HG02642 (cell line): ENCODE measurements at regions not wholly inside any gene's neighbourhood (a gene's known extent, or its start where the extent isn't known, plus 50 kb on each side); places are given as distances from the start of the nearest gene placed in this dataset.
A peak's percentile ranks its signal among the peaks of the same experiment; 100 is the strongest.

Experiments used
- ATAC-seq: cut with Tn5 transposase; IDR thresholded peaks from one replicate; pipeline ENCODE4 v1.9.1; 2021; ENCODE audit warnings: mild to moderate bottlenecking; ENCODE audit not compliant: unreplicated experiment, poor library complexity

DNA sequence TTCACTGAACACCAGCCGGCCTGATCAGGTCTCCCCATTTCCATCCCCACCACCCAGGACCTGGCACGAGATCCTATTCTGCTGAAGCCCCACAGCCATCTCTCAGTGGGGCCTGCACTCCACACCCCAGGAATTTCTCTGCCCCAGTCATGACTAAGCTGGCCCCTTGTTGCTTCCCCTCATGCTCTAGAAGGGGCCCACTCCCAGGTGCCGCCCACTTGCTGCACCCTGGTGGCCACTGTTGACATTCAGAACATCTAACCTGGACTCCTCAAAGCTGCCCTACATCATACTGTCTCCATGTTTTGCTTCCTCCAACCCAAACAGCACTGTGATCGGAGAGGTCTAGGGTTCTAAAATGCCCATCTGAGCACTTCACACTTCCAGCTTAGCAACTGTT is 90.7 kb upstream of the KLHL29 start:
- no peak for ATAC-seq

DNA sequence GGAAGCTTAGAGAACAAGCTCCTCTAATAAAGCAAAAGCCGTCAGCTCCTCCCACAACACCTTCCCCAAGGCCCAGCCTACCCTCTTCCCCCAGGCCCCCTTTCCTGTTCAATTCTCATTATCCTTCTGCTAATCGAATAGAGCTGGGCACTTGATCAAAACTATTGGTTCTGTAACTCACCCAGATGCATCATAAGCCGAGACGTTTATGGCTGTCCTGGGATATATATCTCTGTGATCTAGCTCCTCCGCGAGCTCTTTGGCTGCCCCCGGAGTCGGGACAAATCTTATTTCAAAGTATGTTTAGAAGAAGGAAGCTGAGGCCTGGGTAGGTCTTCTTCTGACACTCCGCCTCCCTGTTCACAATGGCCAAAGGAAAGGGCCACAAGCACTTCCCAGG is 88.3 kb upstream of the KLHL29 start:
- ATAC-seq = no peak

DNA sequence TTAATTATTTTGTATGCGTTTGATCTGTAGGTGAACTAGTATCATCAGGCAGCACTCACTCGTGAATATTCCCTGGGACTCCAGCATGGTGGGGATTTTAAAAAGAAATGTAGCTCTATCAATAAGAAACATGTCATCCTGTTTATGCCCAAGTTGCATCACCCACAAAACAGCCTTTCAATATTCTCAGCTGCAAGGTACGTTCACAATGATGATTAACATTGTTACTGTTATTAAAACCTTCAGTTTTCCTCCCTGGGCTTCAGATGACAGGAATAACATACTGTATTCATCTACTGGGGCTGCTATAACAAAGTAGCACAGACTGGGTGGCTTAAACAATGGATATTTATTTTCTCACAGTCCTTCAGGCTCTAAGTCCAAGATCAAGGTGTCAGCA is 87.9 kb upstream of the KLHL29 start:
- ATAC-seq = no peak

DNA sequence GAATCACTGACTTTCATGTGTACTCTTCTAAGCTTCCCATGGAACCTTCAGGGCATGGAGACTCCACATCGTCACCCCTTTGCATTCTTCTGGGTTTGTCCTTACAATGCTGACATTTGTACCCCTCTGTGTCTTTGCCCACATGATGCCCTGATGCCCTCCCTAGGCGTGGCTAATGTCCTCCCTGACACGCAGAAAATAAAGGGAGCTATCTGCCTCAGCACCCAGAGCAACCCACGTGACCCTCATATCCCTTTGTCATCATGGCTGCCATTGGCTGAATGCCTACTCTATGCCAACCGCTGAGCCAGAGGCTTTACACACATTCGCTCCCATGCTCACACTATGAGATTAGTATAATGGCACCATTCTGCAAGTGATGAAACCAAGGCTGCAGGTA is 86.4 kb upstream of the KLHL29 start:
- no peak for ATAC-seq

DNA sequence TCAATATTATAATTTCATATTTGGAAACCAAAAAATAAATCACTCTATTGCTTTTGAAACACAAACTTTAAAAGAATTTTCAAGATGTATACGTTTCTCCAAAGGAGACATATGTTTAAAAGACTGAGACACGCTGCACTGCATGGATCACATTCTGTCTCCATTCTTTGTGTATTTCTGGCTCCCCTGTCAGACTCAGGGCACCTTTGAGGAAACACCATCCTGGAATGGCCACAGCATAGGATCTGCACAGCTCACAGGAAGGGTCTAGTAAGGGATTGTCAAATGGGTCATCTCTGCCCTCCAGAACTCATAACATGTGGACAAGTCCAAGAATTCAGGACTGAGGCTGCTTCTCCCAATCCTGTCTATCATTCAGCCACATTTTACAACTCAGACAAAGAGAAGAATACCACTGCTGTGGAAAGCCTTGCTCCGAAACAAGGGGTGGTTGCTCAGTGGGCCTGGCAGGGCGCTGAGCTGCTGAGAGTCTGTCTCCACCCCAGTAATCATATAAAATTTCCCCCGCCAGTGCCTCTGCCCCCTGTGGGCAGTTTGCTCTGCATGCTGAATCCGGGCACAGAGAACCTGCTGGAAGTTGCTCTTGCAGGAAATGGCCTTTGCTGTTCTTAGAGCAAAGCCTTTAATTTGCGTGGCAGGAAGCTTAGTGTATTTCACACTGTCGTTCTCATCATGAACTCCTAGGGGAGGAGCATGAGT is 85.3 kb upstream of the KLHL29 start:
- ATAC-seq = no peak

DNA sequence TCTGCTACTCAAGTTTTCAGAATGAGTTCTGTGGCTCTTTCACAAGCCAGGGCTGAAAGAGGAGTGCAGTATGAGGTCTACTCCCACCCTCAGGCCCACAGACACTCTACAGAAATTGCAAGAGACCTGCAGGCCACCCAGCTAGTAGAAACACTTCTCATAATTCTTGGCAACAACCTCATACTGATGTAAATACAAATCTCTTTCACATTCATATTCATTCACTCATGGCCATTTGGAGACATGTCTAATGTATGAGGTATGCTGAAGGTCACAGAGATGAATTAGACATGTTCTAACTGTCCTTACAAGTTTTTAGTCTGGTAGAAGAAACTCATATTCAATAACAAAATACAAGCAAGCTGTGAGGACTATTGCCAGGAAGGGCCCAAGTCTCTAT is 83.8 kb upstream of the KLHL29 start:
- no peak for ATAC-seq

DNA sequence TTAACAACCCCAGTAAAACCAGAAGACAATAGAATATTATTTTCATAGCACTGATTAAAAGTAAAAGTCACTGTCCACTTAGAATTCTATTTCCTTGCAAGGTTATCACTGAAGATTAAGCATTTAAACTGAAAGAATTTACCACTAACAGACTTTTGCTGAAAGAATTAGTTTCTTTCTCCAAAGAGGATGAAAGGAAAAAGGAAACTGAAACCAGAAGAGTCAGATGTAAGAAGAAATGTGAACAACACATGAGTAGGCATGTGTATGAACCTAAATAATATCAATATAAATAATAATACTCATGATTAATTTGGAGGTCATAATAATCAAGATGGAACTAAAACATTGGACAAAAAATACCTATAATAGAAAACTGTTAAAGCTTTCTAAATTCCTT is 82.4 kb upstream of the KLHL29 start:
- no peak for ATAC-seq

DNA sequence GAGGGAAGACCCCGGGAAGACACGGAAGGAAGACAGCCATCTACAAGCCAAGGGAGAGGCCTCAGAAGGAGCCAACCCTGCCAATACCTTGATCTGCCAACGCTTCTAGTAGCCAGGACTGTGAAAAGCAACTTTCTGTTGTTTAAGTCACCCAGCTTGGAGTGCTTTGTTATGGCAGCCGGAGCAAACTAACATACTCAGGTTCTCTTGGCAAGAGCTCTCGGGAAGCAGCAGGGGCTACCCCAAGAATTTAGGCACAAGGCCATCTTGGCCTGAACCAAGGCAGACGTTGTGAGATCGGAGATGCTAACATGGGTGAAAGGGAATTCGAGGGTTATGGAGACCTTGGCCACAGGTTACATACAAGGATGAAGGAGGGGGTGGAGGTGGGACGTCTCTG is 78.6 kb upstream of the KLHL29 start:
- ATAC-seq = no peak

DNA sequence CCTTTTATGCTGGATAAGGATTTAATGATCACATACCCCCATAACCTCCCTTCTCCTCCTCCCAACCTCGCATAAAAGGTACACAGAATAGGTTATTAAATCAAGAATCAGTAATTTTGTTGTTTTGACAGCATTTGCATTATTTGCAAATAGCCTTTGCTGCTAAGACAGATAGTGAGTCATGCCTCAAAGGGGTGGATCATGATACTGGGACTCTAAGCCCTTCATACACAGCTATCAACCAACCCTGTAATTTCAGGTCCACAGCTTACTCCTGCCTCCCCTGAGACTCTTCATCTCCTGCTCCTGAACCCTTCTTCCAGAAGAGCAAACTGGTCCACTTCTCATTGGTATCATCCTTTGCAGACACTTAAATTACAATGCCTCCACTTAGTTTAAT is 73.8 kb upstream of the KLHL29 start:
- ATAC-seq = no peak

DNA sequence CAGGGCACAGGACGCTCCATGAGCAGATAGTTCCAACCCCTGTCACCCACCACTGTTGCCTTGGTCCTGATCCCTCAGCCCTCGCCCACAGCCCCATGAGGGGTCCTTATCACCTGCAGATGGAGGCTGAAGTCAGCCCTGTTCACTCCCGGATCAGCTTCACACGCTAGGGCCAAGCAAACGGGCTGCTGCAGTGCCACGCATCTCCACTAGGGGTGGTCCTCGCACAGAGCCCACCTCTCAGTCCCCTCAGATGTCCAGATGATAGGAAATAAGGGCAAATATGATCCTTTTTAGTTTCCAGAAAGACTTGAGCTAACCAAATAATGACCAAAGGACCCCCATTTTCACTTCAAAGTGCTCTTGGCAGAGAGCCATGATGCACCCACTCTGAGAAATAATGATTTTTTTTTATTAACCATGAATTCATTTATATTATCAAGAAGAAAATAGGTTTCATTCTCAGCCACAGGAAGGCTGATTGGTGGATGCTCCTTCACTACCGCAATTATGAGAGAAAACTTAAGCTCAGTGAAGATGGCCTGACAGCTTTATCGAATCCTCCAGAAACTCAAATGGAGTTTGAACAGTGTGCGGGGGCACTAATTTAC is 71.9 kb upstream of the KLHL29 start:
- ATAC-seq = peak; percentile 75

DNA sequence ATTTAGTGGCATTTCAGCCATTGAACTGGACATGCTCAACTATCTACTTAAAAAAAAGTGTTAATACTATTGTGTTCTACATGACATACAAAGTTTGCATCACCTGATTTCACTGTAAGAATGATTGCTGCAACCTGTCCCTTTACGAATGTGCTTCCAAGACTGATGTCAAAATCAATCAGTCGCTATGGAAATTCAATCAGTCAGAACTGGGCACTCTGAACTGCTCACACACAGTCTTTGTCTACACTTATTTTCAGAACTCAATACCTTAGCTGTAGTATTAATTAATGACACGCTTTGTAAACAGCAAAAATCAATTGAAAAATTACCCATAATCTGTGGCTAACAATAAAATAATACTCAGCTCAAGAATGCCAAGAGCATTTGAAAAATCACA is 70.3 kb upstream of the KLHL29 start:
- ATAC-seq = no peak

DNA sequence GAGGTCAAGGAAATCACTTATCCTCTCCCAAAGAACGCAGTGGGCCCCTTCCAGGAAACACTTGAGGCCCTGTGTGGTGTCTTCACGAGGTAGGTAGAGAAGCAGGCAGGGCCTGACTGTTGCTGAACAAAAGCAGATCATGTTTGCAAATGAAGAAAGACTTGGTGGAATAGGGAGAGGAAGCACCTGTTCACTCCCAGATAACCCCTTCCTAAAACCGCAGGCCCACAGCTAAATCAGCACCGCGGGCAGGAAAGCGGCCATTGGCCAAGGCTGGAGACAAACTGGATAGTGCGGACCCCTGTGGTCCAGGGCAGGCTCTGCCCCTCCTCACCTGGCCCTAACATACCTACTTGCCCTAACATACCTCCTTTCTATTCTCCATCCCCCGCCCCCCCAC is 64.9 kb upstream of the KLHL29 start:
- no peak for ATAC-seq

DNA sequence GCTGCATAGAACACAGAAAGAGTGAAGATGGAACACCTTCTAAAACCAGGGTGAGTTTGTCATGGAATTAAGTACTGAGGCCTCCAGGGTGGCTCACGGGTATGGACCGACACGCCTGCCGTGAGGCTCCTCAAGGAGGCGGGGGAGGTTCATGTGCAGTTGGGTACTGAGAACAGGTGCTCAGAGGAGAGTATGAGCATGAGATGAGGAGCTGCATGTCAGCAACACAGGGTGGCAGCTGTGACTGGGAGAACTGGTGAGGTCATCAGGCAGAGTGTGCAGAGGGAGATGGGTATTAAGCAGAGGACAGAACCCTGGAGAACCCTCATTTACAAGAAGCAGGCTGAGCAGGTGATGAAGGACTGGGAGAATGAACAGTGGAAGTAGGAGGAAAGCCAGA is 63.2 kb upstream of the KLHL29 start:
- no peak for ATAC-seq

DNA sequence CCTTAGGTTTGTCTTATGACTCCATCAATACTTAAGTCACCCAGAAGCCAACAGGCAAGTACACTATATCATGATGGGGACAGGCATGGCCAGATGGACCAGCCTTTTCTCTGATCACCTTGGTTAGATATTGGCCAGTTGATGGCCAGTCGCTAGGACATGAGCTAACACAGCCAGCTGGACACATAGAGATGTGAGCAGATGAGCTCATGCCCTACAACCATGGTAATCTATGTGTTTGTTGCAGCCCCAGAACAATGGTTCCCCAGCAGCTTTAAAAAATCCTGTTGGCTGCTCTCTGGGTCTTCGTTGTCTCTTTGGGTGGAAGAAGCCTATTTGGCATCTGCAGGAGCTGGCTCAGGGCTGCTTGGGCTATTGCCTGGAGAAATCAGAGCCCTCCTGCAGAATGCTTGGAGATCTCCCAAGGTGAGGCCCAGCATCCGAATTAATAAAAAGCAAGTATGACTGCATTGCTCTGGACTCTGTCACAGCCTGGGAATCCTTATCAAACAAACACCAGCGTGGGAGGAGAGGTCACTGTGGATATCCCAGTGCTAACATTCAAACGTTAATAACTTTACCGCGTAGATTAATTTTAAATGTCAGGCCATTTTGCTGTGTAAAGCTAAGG is 62.3 kb upstream of the KLHL29 start:
- no peak for ATAC-seq

DNA sequence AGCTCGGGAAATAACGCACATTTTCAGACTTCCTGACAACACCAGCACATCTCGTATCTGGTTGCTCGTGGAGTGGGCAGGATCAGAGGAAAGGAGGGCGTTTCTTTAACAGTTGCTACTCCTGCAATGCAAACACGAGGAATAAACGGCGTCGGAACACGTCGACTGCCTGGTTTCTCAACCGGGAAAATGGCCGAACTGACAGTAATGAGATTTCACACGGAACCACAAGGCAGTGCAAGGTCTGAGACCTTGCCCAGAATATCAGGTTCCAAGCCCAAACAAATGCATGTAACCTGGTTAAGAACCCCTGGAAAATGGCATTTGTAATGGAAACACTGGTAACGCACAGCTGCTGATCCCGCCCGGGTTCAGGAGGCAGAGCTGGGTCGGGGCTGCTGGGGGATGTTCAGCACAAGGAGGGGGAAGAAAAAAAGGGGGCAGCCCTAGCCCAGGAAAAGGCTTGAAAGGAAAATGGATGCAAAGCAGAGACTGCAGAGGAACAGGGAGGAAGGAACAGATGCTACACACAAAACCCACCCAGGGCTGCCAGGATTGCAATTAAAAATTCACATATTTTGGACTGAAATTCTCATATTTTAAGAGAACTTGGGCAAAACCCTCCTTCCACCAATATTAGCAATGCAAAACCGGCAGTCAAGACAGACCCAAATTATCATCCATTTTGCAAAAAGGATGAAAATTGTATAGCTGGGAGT is 61.6 kb upstream of the KLHL29 start:
- ATAC-seq = no peak

DNA sequence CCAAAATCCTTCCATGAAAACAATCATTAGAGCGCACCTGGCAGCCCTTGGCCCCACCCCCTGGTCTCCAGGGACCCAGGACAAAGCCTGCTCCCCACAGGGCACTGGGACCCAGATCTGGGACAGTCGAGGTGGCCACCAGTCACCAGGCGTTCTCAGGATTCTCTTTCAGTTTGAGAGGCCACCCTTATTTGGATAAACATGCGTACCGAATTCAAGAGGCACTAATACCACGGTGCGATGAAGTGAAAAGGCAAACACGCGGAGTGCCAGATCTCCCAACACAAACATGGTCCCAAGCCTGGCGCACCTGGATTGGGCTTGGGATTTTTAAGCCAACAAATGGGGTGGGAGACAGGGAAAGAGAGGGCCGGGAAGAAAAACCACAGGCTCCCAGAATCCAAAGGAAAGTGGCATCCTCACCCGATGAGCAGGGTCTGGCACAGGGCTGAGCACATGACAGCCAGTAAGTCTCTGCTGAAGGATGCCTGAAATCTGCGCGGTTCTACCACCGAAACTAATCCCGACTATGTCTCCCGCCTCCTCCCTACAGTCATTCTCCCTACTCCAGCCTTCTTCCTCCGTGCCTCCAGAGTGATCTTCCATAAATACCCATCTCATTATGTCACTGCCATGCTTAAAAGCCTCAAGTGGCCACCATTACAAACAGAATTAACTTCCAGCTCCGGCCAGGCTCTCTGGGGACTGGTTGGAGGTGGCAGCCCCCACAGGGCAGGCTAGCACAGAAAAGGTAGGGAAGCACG is 60.9 kb upstream of the KLHL29 start:
- ATAC-seq = no peak

DNA sequence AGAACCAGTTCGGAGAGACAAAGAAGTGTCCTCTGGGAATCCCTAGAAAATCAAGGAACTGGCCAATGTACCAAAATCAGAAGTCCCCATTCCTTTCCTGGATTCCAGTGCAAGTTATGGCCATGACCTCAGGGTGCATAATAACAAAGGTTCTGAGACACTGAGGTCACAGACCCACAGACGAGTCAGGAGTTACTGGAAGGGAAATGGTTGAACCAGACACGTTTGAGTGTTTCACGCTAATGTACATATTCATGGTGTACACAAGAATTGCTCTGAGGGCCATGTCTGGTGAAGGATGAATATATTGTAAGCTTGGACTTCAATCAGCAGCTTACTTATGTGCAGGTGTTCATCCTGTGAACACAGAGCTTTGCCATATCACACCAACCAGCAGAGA is 58.6 kb upstream of the KLHL29 start:
- ATAC-seq = no peak

DNA sequence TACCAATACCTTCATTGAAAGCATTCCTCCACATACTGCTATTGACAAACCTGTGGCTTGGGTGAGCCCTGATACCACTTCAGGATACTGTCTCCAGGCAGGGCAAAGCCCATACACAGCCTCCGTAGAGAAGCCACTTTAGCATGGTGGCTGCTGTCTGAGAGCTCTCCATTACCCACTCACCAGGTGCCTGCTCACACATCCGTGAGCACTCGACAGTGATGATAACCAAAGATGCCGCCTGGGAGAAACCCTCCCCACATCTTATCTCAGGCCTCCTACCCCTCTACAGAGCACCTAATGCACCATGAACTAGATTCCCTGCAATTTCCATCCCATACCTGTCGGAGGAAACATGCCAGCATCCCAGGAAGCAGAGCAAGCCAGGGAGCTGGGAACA is 57.6 kb upstream of the KLHL29 start:
- no peak for ATAC-seq

DNA sequence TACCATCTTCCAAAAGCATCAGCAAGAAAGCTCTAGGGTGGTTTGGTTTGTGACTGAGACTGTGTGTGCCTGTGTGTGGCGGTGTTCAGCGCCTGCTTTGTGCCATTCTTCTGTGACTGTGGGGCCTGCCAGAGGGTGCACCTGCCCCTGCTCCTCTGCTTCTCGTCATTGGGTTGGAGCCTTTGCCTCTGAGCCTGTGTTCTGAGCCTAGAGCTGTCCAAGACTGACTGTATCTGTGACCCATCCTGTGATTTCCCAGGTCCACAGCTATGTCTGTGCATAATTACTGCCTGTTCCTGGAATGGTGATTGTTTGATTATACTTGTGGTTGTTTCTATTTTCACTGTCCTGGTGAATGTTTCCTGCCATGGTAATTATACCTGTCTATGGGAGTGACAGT is 57.1 kb upstream of the KLHL29 start:
- no peak for ATAC-seq

DNA sequence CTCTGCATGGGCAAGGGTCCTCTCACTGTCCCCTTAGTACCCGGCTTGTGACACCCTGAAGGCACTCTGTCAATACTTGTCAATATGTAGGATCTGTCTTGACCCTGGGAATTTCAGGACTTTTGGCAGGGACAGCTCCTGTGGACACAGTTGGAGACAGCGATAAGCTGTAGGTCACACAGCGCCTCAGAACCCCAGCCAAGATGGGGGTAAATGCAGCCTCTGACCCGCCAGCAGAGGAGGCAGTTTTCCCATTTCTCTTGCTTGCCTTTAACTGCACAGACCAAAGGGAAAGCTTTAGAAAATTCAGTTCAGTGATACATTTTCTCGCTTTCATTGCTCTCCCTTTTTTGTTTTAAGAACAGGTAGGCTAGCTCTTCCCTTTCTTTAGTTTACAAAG is 54.8 kb upstream of the KLHL29 start:
- ATAC-seq = no peak
